Lower lobe of right lung (tissue), 2 donors: ENCODE measurements at regions not wholly inside any gene's neighbourhood (a gene's known extent, or its start where the extent isn't known, plus 50 kb on each side); places are given as distances from the start of the nearest gene placed in this dataset.

ENCODE experiments used
- ATAC-seq, 2 donors: fragments of 200-7000 bp; cut with Tn5 transposase; one replicate each; pipeline ENCODE4 v1.9.1; 2020 to 2022; ENCODE audit warnings: mild to moderate bottlenecking in 2 of 2, moderate library complexity in 2 of 2
- DNase-seq: peaks from one replicate; pipeline ENCODE4 v3.0.0-alpha.2; 2020
- H3K27ac ChIP-seq: fragments of 200-600 bp; one replicate; pipeline ENCODE4 v1.8.0; 2022
- H3K27me3 ChIP-seq: fragments of 200-600 bp; one replicate; pipeline ENCODE4 v1.8.0; 2022; ENCODE audit warnings: low read depth
- H3K36me3 ChIP-seq: fragments of 200-600 bp; one replicate; pipeline ENCODE4 v1.8.0; 2022; ENCODE audit warnings: mild to moderate bottlenecking
- H3K4me1 ChIP-seq: fragments of 200-600 bp; one replicate; pipeline ENCODE4 v1.8.0; 2022
- H3K4me3 ChIP-seq: fragments of 200-600 bp; one replicate; pipeline ENCODE4 v1.8.0; 2022; ENCODE audit warnings: mild to moderate bottlenecking
- H3K9me3 ChIP-seq: fragments of 200-600 bp; one replicate; pipeline ENCODE4 v1.8.0; 2022
- intact Hi-C: fragments of 100-400 bp; cut with DNase I; formaldehyde crosslinking; loops from one replicate; pipeline ENCODE4 v1.11.0; 2022
- TF ChIP-seq, protein P1 (sequence below): fragments of 200-600 bp; IDR thresholded peaks from one replicate; pipeline ENCODE4 v1.8.0; 2022; ENCODE audit warnings: antibody characterized with exemption, mild to moderate bottlenecking
- donor health status: DM: no; HTN: yes; CAD: no; lungs with severe emphysema.

DNA sequence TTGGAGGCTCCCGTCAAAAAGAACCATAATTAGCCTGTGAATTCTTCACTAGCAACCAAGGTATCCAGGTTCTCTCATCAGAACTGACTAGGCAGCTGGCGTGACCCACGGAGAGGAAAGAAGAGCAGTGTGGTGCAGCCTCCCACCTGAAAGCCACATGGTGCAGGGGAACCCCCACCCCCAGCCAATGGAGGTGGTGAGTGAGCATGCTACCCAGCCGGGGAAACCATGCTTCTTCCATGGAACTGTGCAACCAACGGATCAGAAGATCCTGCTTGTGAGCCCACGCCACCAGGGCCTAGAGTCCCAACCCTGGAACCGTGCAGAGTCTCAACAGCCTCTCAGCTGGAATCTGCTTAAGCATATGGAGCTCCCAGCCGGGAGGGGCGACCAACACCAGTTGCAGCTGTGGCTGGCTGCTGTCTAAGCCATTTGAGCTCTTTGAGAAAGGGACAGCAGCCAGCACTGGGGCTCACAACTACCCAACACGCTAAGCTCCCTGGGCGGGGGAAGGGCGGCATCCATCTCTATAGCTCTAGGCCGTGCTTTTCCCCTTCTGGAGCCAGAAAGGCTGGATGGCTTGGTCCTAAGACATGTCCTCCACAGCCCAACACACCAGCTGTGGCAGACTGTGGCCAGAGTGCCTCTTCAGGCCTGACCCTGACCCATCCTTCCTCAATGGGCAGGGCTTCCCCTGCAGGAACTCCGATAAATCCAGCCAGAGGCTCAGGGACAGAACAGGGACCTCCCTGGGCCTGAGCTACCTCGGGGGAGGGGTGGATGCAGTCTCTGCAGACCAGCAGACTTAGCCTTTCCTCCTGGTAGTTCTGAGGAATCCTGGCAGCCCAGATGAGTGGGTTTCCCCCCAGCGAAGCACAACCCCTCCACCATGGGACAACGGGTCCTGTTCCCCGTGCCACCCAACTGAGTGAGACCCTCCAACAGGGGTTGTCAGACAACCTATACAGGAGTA is 151.4 kb upstream of the NXPH2 start:
- no peaks in the 10 kb centered on the region for H3K4me1 ChIP-seq
- H3K27ac ChIP-seq = no peak overlapping the region
- H3K27me3 ChIP-seq = no peaks in the 10 kb centered on the region
- H3K4me3 ChIP-seq = no peak overlapping the region
- peak in 1 of 2 donors; percentile 25 for ATAC-seq
- intact Hi-C loops = no loop called here
- DNase-seq = no peak
- no peaks in the 10 kb centered on the region for H3K36me3 ChIP-seq
- TF ChIP-seq, protein P1, sequence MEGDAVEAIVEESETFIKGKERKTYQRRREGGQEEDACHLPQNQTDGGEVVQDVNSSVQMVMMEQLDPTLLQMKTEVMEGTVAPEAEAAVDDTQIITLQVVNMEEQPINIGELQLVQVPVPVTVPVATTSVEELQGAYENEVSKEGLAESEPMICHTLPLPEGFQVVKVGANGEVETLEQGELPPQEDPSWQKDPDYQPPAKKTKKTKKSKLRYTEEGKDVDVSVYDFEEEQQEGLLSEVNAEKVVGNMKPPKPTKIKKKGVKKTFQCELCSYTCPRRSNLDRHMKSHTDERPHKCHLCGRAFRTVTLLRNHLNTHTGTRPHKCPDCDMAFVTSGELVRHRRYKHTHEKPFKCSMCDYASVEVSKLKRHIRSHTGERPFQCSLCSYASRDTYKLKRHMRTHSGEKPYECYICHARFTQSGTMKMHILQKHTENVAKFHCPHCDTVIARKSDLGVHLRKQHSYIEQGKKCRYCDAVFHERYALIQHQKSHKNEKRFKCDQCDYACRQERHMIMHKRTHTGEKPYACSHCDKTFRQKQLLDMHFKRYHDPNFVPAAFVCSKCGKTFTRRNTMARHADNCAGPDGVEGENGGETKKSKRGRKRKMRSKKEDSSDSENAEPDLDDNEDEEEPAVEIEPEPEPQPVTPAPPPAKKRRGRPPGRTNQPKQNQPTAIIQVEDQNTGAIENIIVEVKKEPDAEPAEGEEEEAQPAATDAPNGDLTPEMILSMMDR = no peak
- H3K9me3 ChIP-seq = no peaks in the 10 kb centered on the region

DNA sequence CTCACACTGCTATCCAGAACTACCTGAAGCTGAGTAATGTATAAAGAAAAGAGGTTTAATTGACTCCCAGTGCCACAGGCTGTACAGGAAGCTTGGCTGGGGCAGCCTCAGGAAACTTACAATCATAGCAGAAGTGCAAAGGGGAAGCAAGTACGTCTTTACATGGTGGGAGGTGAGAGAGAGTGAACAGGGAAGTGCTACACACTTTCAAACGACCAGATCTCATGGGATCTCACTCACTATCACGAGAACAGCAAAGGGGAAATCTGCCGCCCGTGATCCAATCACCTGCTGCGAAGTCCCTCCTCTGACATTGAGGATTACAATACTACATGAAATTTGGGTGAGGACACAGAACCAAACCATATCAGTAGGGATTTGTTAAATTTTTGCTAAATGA is 150.4 kb upstream of the NXPH2 start:
- H3K27me3 ChIP-seq = no peaks in the 10 kb centered on the region
- TF ChIP-seq, protein P1 = no peak
- no peak overlapping the region for H3K4me3 ChIP-seq
- H3K4me1 ChIP-seq = no peaks in the 10 kb centered on the region
- no peaks in the 10 kb centered on the region for H3K36me3 ChIP-seq
- intact Hi-C loops = no loop called here
- DNase-seq = no peak
- no peaks in the 10 kb centered on the region for H3K9me3 ChIP-seq
- H3K27ac ChIP-seq = no peak overlapping the region
- no peak for ATAC-seq

DNA sequence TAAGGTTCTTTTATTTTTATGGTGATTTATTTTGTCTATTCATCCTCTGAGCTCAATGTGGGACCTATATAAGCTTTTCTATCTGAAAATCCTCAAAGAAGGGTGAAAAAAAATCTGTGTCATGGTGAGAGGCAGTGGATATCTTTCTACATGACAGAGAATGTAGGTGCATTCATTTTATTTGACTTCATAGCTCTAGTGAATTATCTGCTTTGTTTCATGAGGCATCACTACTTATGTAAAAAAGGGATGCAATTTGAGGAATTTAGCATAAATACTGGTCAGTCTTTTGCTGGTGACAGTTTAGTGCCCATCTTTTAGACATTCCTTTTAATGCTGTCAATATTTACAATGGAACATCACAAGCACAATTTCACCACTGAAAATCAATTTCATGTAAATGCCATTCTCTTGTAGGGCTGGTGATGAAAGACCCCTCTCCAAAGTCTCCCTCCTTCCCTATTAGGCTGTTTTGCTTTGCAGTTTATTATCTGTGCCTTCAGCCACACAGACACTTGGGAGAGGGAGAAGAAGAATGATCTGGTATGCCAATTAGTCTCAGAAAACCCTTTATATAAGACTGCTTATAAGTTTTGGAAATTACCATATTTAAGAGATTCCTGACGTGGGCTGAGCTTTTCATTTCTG is 148.3 kb upstream of the NXPH2 start:
- DNase-seq = no peak
- TF ChIP-seq, protein P1 = no peak
- intact Hi-C loops = no loop called here

DNA sequence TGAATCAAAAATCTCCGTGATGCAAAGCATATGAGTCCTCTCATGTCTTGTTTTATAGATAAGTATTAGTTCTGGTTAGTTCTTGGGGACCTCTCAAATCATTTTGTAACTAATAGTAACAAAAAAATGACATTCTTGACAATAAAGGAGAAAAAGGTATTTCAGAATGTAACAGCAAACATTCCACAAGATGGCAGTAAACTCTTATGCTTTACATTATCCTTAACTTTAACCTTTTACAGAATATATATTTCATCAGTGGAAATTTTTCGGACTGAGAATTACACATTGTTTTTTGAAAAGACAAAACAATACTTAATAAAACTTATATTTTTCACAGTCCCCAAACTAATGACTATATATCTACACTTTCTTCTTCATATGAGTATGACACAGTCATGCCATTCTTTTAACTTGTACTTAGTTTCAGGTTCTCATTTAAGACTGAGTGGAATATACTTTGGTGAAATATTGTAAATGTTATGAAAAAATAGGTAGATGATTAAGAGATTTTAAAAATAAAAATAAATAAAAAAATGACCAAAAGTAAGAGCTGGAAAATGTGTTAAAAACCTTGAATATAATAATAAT is 142.9 kb upstream of the NXPH2 start:
- Histone ChIP-seq H3K9me3 (no peaks in the 10 kb centered on the region), H3K27me3 (no peaks in the 10 kb centered on the region), H3K4me3 (no peak overlapping the region), H3K36me3 (no peaks in the 10 kb centered on the region), H3K27ac (no peak overlapping the region), H3K4me1 (no peaks in the 10 kb centered on the region)
- TF ChIP-seq, protein P1 = no peak
- ATAC-seq (no peak), DNase-seq (no peak)
- intact Hi-C loops = no loop called here

More for the DNA sequence above, 148.3 kb upstream of the NXPH2 start:
- ATAC-seq = no peak
- no peaks in the 10 kb centered on the region for H3K4me1 ChIP-seq
- no peak overlapping the region for H3K4me3 ChIP-seq
- H3K27me3 ChIP-seq = no peaks in the 10 kb centered on the region
- no peaks in the 10 kb centered on the region for H3K9me3 ChIP-seq
- H3K36me3 ChIP-seq = no peaks in the 10 kb centered on the region
- no peak overlapping the region for H3K27ac ChIP-seq

DNA sequence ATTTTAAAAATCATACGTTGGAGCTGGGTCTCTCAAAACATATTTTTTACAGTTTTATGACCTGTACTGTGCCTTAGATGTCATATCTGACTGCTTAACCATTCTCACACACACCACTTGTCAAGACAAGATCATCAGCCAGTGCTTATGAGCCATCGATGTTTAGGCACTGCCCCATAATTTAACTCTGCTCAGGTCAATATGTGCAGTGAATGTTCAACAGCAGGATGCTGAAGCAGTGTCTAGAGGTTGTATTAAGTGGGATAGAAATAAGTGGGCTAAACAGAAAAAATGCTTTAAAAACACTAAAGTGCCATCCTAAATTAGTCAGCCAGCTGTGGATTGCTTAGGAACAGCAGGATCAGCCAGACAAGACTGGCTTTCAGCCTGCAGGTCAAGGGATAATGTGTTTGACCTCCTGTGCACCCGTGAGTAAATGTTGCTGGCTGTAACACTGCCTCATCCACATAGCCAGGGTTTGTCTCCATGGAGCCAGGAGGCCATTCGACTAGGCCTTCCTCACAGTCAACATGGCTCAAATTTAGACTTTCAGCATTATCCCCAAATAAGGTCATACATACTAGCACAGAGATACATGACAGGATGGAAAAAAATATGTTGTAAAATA is 139.0 kb upstream of the NXPH2 start:
- H3K4me3 ChIP-seq = no peak overlapping the region
- no peaks in the 10 kb centered on the region for H3K27me3 ChIP-seq
- H3K36me3 ChIP-seq = no peaks in the 10 kb centered on the region
- no peak for DNase-seq
- H3K4me1 ChIP-seq = no peaks in the 10 kb centered on the region
- ATAC-seq = no peak
- TF ChIP-seq, protein P1 = no peak
- H3K9me3 ChIP-seq = no peaks in the 10 kb centered on the region
- intact Hi-C loops = no loop called here
- no peak overlapping the region for H3K27ac ChIP-seq
